ENCODE measurements at regions not wholly inside any gene's neighbourhood (a gene's known extent, or its start where the extent isn't known, plus 50 kb on each side); places are given as distances from the start of the nearest gene placed in this dataset.
A peak's percentile ranks its signal among the peaks of the same experiment; 100 is the strongest.

DNA sequence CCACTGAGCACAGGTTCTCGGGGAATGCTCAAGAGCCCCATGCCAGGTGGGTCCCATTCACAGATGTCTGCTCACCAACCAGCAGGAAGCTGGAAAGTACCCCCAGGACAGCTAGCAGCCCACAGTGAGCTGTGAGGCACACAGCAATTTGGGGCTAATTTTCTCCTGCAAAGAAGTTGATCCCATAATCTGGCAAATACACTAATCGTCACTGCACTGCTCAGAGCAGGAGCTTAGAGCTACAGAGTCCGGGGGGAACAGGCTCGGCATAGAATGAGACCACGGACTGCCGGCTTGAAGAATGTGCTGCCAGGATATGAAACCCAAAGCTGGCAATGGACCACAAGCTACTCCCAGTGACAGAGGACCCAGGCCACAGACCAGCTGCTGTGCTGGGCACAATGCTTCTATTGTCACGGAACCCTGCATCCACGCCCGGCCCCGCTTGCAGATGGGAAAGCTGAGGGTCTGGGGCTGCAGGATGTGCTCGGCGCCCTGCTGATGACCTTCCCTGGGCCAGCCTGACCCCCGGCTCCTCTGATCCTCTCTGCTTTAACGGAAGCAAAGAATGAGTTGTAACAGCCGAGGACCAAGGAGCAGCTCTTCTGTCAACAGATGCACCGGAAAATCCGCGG is 239.7 kb downstream of the CTTN start (continued):
- TF ChIP-seq FOXA1 (IDR thresholded peaks at IDR 0.05) (no peak), FOXA1 (CRISPR knock-in tag; IDR thresholded peaks at IDR 0.05) (peak; percentile 80), ZNF615 (CRISPR knock-in tag; IDR thresholded peaks at IDR 0.05; ENCODE audit: borderline replicate concordance) (no peak), ZNF546 (CRISPR knock-in tag; conservative IDR thresholded peaks at IDR 0.05) (no peak), MBD4 (IDR thresholded peaks at IDR 0.05; ENCODE audit: borderline replicate concordance, low read length) (no peak), EZH2 (conservative IDR thresholded peaks at IDR 0.05; ENCODE audit: low read depth, low read length) (no peak), PHB2 (IDR thresholded peaks at IDR 0.05; ENCODE audit: partially characterized antibody) (no peak), ZNF296 (CRISPR knock-in tag; conservative IDR thresholded peaks at IDR 0.05) (no peak), ELF1 (CRISPR knock-in tag; IDR thresholded peaks at IDR 0.05) (0 out of 2 replicates have a peak, but pooled peaks have one; percentile 30), ZXDC (CRISPR knock-in tag; IDR thresholded peaks at IDR 0.05) (no peak), RXRA (CRISPR knock-in tag; IDR thresholded peaks at IDR 0.05) (peak; percentile 73), IKZF1 (IDR thresholded peaks at IDR 0.05) (no peak), SNRNP70 (IDR thresholded peaks at IDR 0.05; ENCODE audit: low read depth, low read length) (no peak), TCF12 (IDR thresholded peaks at IDR 0.05) (no peak), TCF12 (CRISPR knock-in tag; IDR thresholded peaks at IDR 0.05) (0 out of 2 replicates have a peak, but pooled peaks have one; percentile 32), SSRP1 (CRISPR knock-in tag; IDR thresholded peaks at IDR 0.05) (no peak), HNF4G (IDR thresholded peaks at IDR 0.05; ENCODE audit: borderline replicate concordance, low read depth, low read length) (0 out of 2 replicates have a peak, but pooled peaks have one; percentile 24), HNF4G (CRISPR knock-in tag; IDR thresholded peaks at IDR 0.05; ENCODE audit: borderline replicate concordance, low read depth) (no peak), ZNF512 (CRISPR knock-in tag; IDR thresholded peaks at IDR 0.05) (no peak), ZNF205 (CRISPR knock-in tag; IDR thresholded peaks at IDR 0.05) (no peak)
- TF ChIP-seq, protein P1, sequence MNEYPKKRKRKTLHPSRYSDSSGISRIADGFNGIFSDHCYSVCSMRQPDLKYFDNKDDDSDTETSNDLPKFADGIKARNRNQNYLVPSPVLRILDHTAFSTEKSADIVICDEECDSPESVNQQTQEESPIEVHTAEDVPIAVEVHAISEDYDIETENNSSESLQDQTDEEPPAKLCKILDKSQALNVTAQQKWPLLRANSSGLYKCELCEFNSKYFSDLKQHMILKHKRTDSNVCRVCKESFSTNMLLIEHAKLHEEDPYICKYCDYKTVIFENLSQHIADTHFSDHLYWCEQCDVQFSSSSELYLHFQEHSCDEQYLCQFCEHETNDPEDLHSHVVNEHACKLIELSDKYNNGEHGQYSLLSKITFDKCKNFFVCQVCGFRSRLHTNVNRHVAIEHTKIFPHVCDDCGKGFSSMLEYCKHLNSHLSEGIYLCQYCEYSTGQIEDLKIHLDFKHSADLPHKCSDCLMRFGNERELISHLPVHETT (CRISPR knock-in tag; conservative IDR thresholded peaks at IDR 0.05): no peak
- TF ChIP-seq, protein P2, sequence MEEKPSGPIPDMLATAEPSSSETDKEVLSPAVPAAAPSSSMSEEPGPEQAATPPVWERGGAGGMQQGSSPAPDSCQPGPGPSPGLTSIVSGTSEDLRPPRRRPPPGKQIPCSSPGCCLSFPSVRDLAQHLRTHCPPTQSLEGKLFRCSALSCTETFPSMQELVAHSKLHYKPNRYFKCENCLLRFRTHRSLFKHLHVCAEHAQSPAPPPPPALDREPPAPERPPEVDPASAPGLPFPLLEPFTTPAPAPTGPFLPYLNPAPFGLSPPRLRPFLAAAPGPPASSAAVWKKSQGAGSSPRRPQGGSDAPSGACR (CRISPR knock-in tag; IDR thresholded peaks at IDR 0.05): no peak
- TF ChIP-seq, protein P3, sequence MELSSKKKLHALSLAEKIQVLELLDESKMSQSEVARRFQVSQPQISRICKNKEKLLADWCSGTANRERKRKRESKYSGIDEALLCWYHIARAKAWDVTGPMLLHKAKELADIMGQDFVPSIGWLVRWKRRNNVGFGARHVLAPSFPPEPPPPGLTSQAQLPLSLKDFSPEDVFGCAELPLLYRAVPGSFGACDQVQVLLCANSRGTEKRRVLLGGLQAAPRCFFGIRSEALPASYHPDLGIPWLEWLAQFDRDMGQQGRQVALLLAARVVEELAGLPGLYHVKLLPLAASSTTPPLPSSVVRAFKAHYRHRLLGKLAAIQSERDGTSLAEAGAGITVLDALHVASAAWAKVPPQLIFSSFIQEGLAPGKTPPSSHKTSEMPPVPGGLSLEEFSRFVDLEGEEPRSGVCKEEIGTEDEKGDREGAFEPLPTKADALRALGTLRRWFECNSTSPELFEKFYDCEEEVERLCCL (CRISPR knock-in tag; IDR thresholded peaks at IDR 0.05; ENCODE audit: borderline replicate concordance): no peak
- TF ChIP-seq, protein P4, sequence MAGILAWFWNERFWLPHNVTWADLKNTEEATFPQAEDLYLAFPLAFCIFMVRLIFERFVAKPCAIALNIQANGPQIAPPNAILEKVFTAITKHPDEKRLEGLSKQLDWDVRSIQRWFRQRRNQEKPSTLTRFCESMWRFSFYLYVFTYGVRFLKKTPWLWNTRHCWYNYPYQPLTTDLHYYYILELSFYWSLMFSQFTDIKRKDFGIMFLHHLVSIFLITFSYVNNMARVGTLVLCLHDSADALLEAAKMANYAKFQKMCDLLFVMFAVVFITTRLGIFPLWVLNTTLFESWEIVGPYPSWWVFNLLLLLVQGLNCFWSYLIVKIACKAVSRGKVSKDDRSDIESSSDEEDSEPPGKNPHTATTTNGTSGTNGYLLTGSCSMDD (CRISPR knock-in tag; IDR thresholded peaks at IDR 0.05): no peak
